GM19395 (cell line): ENCODE measurements at regions not wholly inside any gene's neighbourhood (a gene's known extent, or its start where the extent isn't known, plus 50 kb on each side); places are given as distances from the start of the nearest gene placed in this dataset.
"Not testable (repeated sequence)": the region's sequence is repeated elsewhere in the genome, so short reads cannot be mapped to it uniquely, and the experiment has no call there.

ENCODE experiments used
- ATAC-seq: cut with Tn5 transposase; IDR thresholded peaks from one replicate; pipeline ENCODE4 v1.9.1; 2021; ENCODE audit warnings: mild to moderate bottlenecking, moderate library complexity; ENCODE audit not compliant: unreplicated experiment

GRCh38 chr4:22573198-22573597, 57.3 kb upstream of the ADGRA3 start:
- ATAC-seq = no peak

- no peak for ATAC-seq
Observed at GRCh38 chr4:22573641-22574040, 57.8 kb upstream of the ADGRA3 start.

DNA sequence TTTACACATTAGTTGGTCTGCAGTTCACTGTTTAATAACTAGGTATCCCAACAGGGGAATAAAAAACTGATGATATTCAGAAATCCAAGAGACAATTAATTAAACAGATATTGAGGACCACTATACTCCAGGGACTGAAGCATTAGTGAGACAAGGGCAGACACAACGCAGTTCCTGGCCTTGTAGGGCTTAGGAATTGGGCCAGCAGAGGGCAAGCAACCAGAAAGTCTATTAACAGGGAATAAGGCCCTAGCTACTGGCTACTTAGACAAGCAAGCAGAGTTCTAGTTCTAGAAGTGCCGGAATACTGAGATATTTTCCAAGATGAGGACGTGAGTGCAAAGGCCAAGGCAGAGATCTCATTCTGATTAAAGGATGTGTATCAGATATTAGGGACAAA, 58.6 kb upstream of the ADGRA3 start:
- ATAC-seq = no peak

DNA sequence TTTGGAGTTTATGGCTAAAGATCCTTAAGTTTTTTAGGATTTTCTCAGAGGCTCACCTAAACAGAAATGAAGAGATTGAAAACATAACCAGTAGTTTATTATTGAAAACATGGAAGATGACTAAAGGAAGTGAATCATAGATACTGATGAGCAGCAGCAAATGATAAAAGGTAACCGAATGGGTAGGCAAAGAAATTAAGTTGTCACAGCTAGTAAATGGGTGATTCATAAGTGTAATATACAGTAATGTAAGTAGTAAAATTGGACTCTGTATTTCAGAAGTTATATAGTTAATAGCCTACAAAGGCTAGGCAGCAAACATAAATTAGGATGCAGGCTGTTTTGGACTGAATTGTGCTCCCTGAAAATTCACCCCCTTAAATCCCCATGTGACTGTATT, 59.0 kb upstream of the ADGRA3 start:
- ATAC-seq = no peak

DNA sequence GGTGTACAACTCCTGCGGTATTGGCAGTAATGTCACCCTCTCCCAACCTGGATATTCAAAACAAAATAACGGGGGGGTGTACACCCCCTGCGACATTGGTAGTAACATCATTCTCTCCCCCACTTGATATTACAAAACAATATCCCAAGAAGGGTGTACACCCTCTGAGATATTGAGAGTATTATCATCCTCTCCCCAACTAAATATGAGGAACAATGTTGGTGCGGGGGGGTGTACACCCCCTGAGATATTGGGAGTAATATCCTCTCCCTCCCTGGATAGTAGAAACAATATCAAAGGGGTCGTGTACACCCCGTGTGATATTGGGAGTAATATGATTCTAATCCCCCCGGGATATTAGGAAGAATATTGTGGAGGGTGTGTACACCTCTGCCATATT, 71.4 kb upstream of the ADGRA3 start:
- no peak for ATAC-seq

GRCh38 chr4:22593933-22594332, 78.1 kb upstream of the ADGRA3 start:
- no peak for ATAC-seq

- ATAC-seq = peak; percentile 73
Observed at GRCh38 chr4:22595684-22596083, 79.8 kb upstream of the ADGRA3 start.

DNA sequence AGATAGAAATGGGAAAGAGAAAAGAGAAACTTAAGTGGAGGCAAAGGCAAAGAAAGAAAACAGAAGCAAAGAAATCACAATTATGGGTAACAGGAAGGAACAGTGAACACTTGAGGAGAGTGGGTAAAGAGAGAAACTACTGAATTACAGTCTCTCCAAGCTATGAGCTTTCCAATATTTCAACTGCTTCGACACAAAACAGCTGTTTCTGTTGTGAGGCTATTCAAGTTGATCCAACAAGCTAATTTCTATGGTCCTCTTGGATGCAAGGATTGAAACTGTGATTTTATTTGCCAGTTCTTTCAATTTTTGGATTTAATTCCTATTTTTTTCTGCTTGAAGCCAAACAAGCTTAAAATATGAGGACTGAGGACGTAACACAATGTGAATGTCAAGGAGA, 80.5 kb upstream of the ADGRA3 start:
- ATAC-seq = no peak

- ATAC-seq = no peak
Observed at GRCh38 chr4:22597471-22597870, 81.6 kb upstream of the ADGRA3 start.

GRCh38 chr4:22598113-22599047, 82.5 kb upstream of the ADGRA3 start:
- ATAC-seq = not testable (repeated sequence)

DNA sequence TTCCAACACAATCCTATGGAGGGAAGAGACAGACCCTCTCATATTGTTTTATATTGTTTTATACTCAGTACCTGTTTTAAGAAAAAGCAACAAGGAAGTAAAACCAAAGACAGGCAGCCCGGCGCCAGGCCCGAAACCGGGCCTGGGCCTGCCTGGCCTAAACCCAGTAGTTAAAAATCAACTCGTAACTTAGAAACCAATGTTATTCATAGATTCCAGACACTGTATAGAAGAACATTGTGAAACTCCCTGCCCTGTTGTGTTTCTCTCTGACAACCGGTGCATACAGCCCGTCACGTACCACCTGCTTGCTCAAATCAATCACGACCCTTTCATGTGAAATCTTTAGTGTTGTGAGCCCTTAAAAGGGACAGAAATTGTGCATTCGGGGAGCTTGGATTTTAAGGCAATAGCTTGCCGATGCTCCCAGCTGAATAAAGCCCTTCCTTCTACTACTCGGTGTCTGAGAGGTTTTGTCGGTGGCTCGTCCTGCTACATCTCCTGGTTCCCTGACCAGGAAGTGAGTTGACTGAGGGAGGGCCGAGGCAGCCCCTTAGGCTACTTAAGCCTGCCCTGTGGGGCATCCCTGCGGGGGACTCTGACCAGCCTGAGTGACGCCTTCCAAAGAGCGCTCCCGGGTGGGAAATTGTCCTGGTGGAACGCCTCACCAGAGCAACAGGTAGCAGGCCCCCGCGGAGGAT, 83.5 kb upstream of the ADGRA3 start:
- not testable (repeated sequence) for ATAC-seq

- ATAC-seq = not testable (repeated sequence)
Observed at GRCh38 chr4:22599929-22600432, 84.1 kb upstream of the ADGRA3 start.

- not testable (repeated sequence) for ATAC-seq
Observed at GRCh38 chr4:22601638-22602037, 85.8 kb upstream of the ADGRA3 start.

DNA sequence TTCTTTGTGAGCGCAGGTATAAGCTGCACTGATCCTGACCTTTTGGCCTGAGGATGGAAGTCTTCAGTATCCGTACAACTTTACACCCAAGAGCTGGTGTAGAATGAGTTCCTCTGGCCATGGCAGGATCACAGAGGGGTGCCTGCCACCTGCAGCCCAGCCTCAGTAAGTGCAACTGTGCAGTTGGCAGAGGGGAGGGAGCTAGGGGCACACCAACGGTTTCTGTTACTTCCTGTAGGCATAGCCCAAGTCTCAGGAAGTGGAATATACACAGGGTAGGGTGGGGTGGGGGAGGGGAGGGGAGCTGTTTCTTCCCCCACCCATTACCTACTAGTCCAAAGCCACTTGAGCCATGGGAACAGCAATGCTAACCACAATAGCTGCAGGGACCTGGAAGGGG, 85.4 kb upstream of the GBA3 start:
- ATAC-seq = peak; percentile 98

- not testable (repeated sequence) for ATAC-seq
Observed at GRCh38 chr4:22609951-22610525, 82.7 kb upstream of the GBA3 start.

GRCh38 chr4:22614114-22614513, 78.6 kb upstream of the GBA3 start:
- ATAC-seq = no peak

DNA sequence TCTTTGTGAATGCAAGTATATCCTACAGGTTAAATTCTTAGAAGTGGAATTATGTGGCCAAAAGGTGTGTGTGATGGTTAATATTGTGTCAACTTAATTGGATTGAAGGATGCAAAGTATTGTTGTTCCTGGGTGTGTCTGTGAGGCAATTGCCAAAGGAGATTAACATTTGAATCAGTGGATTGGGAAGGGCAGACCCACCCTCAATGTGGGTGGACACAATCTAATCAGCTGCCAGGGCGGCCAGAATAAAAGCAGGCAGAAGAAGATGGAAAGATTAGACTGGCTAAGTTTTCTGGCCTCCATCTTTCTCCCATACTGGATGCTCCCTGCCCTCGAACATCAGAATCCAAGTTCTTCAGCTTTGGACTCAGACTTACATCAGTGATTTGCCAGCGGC, 76.2 kb upstream of the GBA3 start:
- ATAC-seq = no peak

DNA sequence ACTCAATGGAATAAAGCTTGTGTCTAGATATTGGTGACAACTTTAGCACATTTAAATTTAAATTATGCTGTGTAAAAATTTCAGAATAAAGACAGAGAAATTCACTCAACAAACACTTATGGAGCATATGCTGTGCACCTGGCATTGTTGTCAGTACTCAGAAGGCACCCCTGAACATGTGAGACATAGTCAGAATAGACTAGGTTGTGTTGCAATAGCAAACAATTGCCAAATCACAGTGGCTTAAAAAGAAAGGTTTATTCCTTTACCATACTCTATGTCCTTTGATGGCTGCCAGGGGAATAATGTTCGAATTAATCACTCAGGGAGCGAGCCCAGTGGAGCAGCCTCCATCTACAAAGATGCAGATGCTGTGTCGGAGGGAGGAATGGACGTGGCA, 72.6 kb upstream of the GBA3 start:
- not testable (repeated sequence) for ATAC-seq

GRCh38 chr4:22621970-22622369, 70.8 kb upstream of the GBA3 start:
- ATAC-seq = not testable (repeated sequence)

DNA sequence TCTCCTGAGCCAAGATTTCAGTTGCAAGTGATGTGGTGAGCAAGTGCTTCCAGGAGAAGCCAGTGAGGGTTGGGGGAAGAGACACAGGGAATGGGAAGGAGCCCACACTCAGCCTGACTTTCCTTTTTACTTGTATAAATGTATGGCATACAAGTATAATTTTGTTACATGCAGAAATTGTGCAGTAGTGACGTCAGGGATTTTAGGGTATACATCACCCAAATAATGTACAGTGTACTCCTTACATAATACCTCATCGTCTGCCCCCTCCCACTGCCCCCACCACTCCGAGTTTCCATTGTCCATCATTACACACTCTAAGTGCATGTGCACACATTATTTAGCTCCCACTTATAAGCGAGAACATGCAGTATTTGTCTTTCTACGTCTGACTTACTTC, 68.7 kb upstream of the GBA3 start:
- ATAC-seq = not testable (repeated sequence)

DNA sequence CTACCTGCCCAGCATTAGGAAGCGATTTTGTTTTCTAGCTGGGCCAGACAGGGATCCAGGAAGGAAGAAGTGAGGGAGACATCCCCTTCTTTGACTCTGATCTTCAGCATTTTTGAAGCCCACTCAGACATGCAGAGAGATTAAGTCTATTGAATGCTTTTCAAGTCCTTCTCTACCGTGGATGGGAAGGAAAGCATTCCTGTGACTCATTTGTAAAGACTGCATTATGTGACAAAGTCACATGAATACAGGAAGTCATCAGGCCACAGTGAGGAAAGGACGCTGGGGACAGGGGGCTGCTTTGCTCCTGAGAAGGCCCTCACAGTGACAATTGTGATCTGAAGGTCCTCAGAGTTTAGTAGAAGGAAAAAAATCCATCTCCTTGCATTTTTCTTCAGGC, 67.4 kb upstream of the GBA3 start:
- ATAC-seq = no peak
